ENCODE measurements at regions not wholly inside any gene's neighbourhood (a gene's known extent, or its start where the extent isn't known, plus 50 kb on each side); places are given as distances from the start of the nearest gene placed in this dataset.

- TF ChIP-seq CTCF (IDR thresholded peaks at IDR 0.05) (no peak), POLR2A (IDR thresholded peaks at IDR 0.05) (no peak)
Measured at GRCh38 chr1:87759421-87760087, 430.9 kb downstream of the LMO4 start.

All from testis (tissue), 2 donors.